Adrenal gland (tissue), 9 donors: ENCODE measurements at regions not wholly inside any gene's neighbourhood (a gene's known extent, or its start where the extent isn't known, plus 50 kb on each side); places are given as distances from the start of the nearest gene placed in this dataset.

ENCODE experiments used
- DNase-seq, 7 donors: peaks; one replicate each; pipeline ENCODE4 v3.0.0-alpha.2; 2019 to 2020
- H3K27ac ChIP-seq, 5 donors: fragments of 200-600 bp; sonication (generic) in 4 of 5; 1 replicate in 3 of 5; 2 replicates in 2 of 5; pipeline versions ENCODE4 v1.5.1 to v1.8.0; 2016 to 2020; ENCODE audit warnings: mild to moderate bottlenecking in 1 of 5
- H3K27me3 ChIP-seq: fragments of 200-600 bp; 2 replicates; pipeline ENCODE4 v1.8.0; 2021
- H3K36me3 ChIP-seq, 2 donors: fragments of 200-600 bp; replicated peaks in 1 of 2; 1 replicate in 1 of 2; 2 replicates in 1 of 2; pipeline versions ENCODE4 v1.5.1 to v1.8.0; 2018 to 2022
- H3K4me1 ChIP-seq, 2 donors: fragments of 200-600 bp; replicated peaks in 1 of 2; 1 replicate in 1 of 2; 2 replicates in 1 of 2; pipeline versions ENCODE4 v1.5.1 to v1.8.0; 2018 to 2021
- H3K4me3 ChIP-seq, 4 donors: fragments of 200-600 bp; sonication (generic) in 3 of 4; one replicate each; pipeline ENCODE4 v1.5.1; 2016 to 2018
- H3K9me3 ChIP-seq, 3 donors: fragments of 200-600 bp; sonication (generic) in 1 of 3; replicated peaks in 1 of 3; 1 replicate in 2 of 3; 2 replicates in 1 of 3; pipeline versions ENCODE4 v1.5.1 to v1.8.0; 2016 to 2021
- POLR2A ChIP-seq, 2 donors: fragments of 450-650 bp; IDR thresholded peaks; one replicate each; pipeline ENCODE4 v1.6.1; 2017; ENCODE audit warnings: antibody characterized with exemption in 2 of 2, mild to moderate bottlenecking in 2 of 2, moderate library complexity in 1 of 2
- WGBS, 4 donors: extraction: QIAGEN DNeasy Blood & Tissue Kit in 2 of 4; methylation state at CpG; one replicate each; pipeline versions ENCODE4 v1.1.5 to v1.1.7; 2013 to 2017; 5-methylcytosine and 5-hydroxymethylcytosine counted together
- intact Hi-C, 2 donors: fragments of 100-400 bp; cut with DNase I; formaldehyde crosslinking; loops; one replicate each; pipeline versions ENCODE4 v1.14.1 to v1.15.0; 2022 to 2023
- TF ChIP-seq, protein P1 (sequence below), 6 experiments: fragments of 450-650 bp in 4 of 6; fragments of 200-600 bp in 2 of 6; sonication (generic) in 1 of 6; IDR thresholded peaks; 1 replicate in 5 of 6; 2 replicates in 1 of 6; pipeline versions ENCODE4 v1.5.1 to v1.8.0; 2016 to 2021; ENCODE audit warnings: antibody characterized with exemption in 6 of 6, mild to moderate bottlenecking in 2 of 6, moderate library complexity in 1 of 6
- donor health status: healthy with polysubstance abuse.
- donor health status: Bipolar disorder and iron deficiency.
- donor health status: DM: yes; HTN: yes; CAD: no.
- donor health status: DM: no; HTN: no; CAD: no.
- donor health status: DM: no; HTN: no; CAD: no.

- H3K9me3 ChIP-seq: no peaks in the 10 kb centered on the region
- H3K4me3 ChIP-seq: no peak overlapping the region
- no peak overlapping the region for H3K27ac ChIP-seq
- H3K27me3 ChIP-seq: no peaks in the 10 kb centered on the region
- no peak for TF ChIP-seq POLR2A (IDR thresholded peaks at IDR 0.05)
- TF ChIP-seq, protein P1, sequence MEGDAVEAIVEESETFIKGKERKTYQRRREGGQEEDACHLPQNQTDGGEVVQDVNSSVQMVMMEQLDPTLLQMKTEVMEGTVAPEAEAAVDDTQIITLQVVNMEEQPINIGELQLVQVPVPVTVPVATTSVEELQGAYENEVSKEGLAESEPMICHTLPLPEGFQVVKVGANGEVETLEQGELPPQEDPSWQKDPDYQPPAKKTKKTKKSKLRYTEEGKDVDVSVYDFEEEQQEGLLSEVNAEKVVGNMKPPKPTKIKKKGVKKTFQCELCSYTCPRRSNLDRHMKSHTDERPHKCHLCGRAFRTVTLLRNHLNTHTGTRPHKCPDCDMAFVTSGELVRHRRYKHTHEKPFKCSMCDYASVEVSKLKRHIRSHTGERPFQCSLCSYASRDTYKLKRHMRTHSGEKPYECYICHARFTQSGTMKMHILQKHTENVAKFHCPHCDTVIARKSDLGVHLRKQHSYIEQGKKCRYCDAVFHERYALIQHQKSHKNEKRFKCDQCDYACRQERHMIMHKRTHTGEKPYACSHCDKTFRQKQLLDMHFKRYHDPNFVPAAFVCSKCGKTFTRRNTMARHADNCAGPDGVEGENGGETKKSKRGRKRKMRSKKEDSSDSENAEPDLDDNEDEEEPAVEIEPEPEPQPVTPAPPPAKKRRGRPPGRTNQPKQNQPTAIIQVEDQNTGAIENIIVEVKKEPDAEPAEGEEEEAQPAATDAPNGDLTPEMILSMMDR (IDR thresholded peaks at IDR 0.05): no peak
- H3K36me3 ChIP-seq: no peaks in the 10 kb centered on the region
- intact Hi-C loops: no loop called here
- no peaks in the 10 kb centered on the region for H3K4me1 ChIP-seq
- peak in 1 of 7 donors; percentile 5 for DNase-seq
- WGBS, 4 donors: 68 to 88% (median 80%) methylated on average over 8 of the region's 8 CpGs
Observed at GRCh38 chr15:31463521-31464102, 137.0 kb downstream of the KLF13 start.

GRCh38 chr15:31464216-31465082, 137.8 kb downstream of the KLF13 start:
- H3K9me3 ChIP-seq: no peaks in the 10 kb centered on the region
- no peaks in the 10 kb centered on the region for H3K4me1 ChIP-seq
- intact Hi-C loops: no loop called here
- TF ChIP-seq, protein P1 (IDR thresholded peaks at IDR 0.05): no peak
- TF ChIP-seq POLR2A (IDR thresholded peaks at IDR 0.05): no peak
- H3K27me3 ChIP-seq: no peaks in the 10 kb centered on the region
- 58 to 70% (median 67%) methylated on average over 10 to 13 of the region's 13 CpGs for WGBS, 4 donors
- H3K27ac ChIP-seq: no peak overlapping the region
- no peaks in the 10 kb centered on the region for H3K36me3 ChIP-seq
- H3K4me3 ChIP-seq: no peak overlapping the region
- DNase-seq: peak in 2 of 7 donors; percentile 16 to 41

GRCh38 chr15:31465083-31465955, 138.7 kb downstream of the KLF13 start:
- intact Hi-C loops: no loop called here

More at GRCh38 chr15:31465083-31465955, 138.7 kb downstream of the KLF13 start:
- 51 to 78% (median 71%) methylated on average over 6 to 10 of the region's 10 CpGs for whole genome bisulfite sequencing, 4 donors
- DNase-seq: peak in 2 of 7 donors; percentile 4 to 31
- no peaks in the 10 kb centered on the region for H3K4me1 ChIP-seq
- no peaks in the 10 kb centered on the region for H3K36me3 ChIP-seq
- no peak overlapping the region for H3K4me3 ChIP-seq
- TF ChIP-seq POLR2A (IDR thresholded peaks at IDR 0.05): no peak
- TF ChIP-seq, protein P1 (IDR thresholded peaks at IDR 0.05): no peak
- no peak overlapping the region for H3K27ac ChIP-seq
- no peaks in the 10 kb centered on the region for H3K27me3 ChIP-seq
- H3K9me3 ChIP-seq: no peaks in the 10 kb centered on the region
